ENCODE measurements at regions not wholly inside any gene's neighbourhood (a gene's known extent, or its start where the extent isn't known, plus 50 kb on each side); places are given as distances from the start of the nearest gene placed in this dataset.

- TF ChIP-seq POLR2A (IDR thresholded peaks at IDR 0.05) (no peak), CTCF (IDR thresholded peaks at IDR 0.05) (no peak), POLR2AphosphoS5 (IDR thresholded peaks at IDR 0.05) (no peak)
Measured at GRCh38 chr7:156445997-156446761, 194.4 kb upstream of the RNF32 start.

Measured in upper lobe of left lung (tissue), 4 donors.